K562 (cell line): ENCODE measurements at regions not wholly inside any gene's neighbourhood (a gene's known extent, or its start where the extent isn't known, plus 50 kb on each side); places are given as distances from the start of the nearest gene placed in this dataset.

ENCODE experiments used
- ATAC-seq: fragments of 200-7000 bp; cut with Tn5 transposase; 3 replicates; pipeline ENCODE4 v1.9.1; 2020; ENCODE audit warnings: moderate library complexity
- BruUV-seq: library from RNA; stranded (reverse); fragments of 400-500 nt; replicated peaks from 2 replicates; lab custom pipeline; 2021; lab: Mats Ljungman, UMichigan
- CTCF ChIA-PET: fragments of 300-600 bp; formaldehyde crosslinking; extraction: SDS; loops from one replicate; lab custom pipeline; 2021; ENCODE audit warnings: low intra/inter-chr PET ratio; lab: Yijun Ruan, JAX
- POLR2A ChIA-PET: fragments of 300-600, 350-650 bp; sonication (Branson Sonifier 250); formaldehyde crosslinking; extraction: SDS; loops from one replicate; lab custom pipeline; 2021; ENCODE audit warnings: antibody characterized with exemption, inconsistent platforms; lab: Yijun Ruan, JAX
- DNase-seq, 4 experiments: peaks; one replicate each; pipeline versions ENCODE4 v3.0.0 to v3.0.0-alpha.2; 2011 to 2018; ENCODE audit warnings: low spot score in 3 of 4, mixed read lengths in 3 of 4; ENCODE audit errors: extremely low read depth in 1 of 4
- FAIRE-seq: peaks from 2 replicates; lab custom pipeline; 2011; peaks lifted over from hg19 to GRCh38; lab: Jason Lieb, UNC
- H2AFZ ChIP-seq: 2 replicates; pipeline ENCODE4 v1.6.0; 2011; ENCODE audit warnings: low read depth, low read length, control low read depth, inconsistent platforms
- H3K27ac ChIP-seq: fragments of 200-600 bp; 3 replicates; pipeline ENCODE4 v1.8.0; 2011; ENCODE audit warnings: low read depth, mild to moderate bottlenecking, control low read depth, inconsistent platforms, low read length, moderate library complexity, mixed read lengths; ENCODE audit errors: extremely low read depth
- H3K27me3 ChIP-seq, 2 experiments: fragments of 300-600 bp in 1 of 2; 2 replicates in 1 of 2; 3 replicates in 1 of 2; pipeline versions ENCODE4 v1.6.0 to v1.8.0; 2011; ENCODE audit warnings: inconsistent platforms in 2 of 2, low read length in 2 of 2, mild to moderate bottlenecking in 1 of 2, mixed read lengths in 1 of 2, moderate library complexity in 1 of 2; ENCODE audit not compliant: control insufficient read depth in 2 of 2, insufficient read depth in 2 of 2
- H3K36me3 ChIP-seq: fragments of 300-600 bp; 3 replicates; pipeline ENCODE4 v1.8.0; 2011; ENCODE audit warnings: mild to moderate bottlenecking, low read length, inconsistent platforms; ENCODE audit not compliant: control insufficient read depth, insufficient read depth
- H3K4me1 ChIP-seq, 2 experiments: fragments of 200-600 bp in 1 of 2; replicated peaks in 1 of 2; 2 replicates in 1 of 2; 3 replicates in 1 of 2; pipeline versions ENCODE4 v1.5.1 to v1.8.0; 2011; ENCODE audit warnings: inconsistent platforms in 2 of 2, low read length in 2 of 2, mild to moderate bottlenecking in 1 of 2, mixed read lengths in 1 of 2, moderate library complexity in 1 of 2; ENCODE audit not compliant: control insufficient read depth in 2 of 2, insufficient read depth in 2 of 2
- H3K4me2 ChIP-seq: 2 replicates; pipeline ENCODE4 v1.6.1; 2011; ENCODE audit warnings: low read length, control low read depth, inconsistent platforms, mixed read lengths; ENCODE audit not compliant: insufficient read depth
- H3K4me3 ChIP-seq: fragments of 200-600 bp; sonication (generic), shearing (Covaris generic); 2 replicates; pipeline ENCODE4 v1.5.1; 2016; ENCODE audit warnings: control low read depth, inconsistent platforms
- H3K79me2 ChIP-seq: fragments of 200-600 bp; 3 replicates; pipeline ENCODE4 v1.8.0; 2011; ENCODE audit warnings: low read length, inconsistent platforms; ENCODE audit not compliant: control insufficient read depth, insufficient read depth
- H3K9ac ChIP-seq, 2 experiments: 2 replicates each; pipeline versions ENCODE4 v1.6.0 to v1.6.1; 2011; ENCODE audit warnings: low read depth in 2 of 2, low read length in 2 of 2, control low read depth in 1 of 2, inconsistent platforms in 1 of 2, mild to moderate bottlenecking in 1 of 2, mixed read lengths in 1 of 2; ENCODE audit not compliant: insufficient read depth in 1 of 2
- H3K9me1 ChIP-seq: one replicate; pipeline ENCODE4 v1.6.0; 2011; ENCODE audit warnings: inconsistent platforms, mild to moderate bottlenecking, low read length, moderate library complexity; ENCODE audit not compliant: control insufficient read depth, insufficient read depth
- H3K9me3 ChIP-seq: replicated peaks from 2 replicates; pipeline ENCODE4 v1.5.1; 2011; ENCODE audit warnings: low read depth, low read length, inconsistent platforms; ENCODE audit not compliant: control insufficient read depth, insufficient read depth
- H4K20me1 ChIP-seq: replicated peaks from 2 replicates; pipeline ENCODE4 v1.6.1; 2011; ENCODE audit warnings: low read length, inconsistent platforms, mixed read lengths; ENCODE audit not compliant: control insufficient read depth, insufficient read depth
- AFF4 ChIP-seq: sonication (generic); formaldehyde crosslinking; IDR thresholded peaks from 2 replicates; pipeline ENCODE4 v1.8.0; 2023; ENCODE audit warnings: mild to moderate bottlenecking, missing genetic modification reagents
- ATF4 ChIP-seq: fragments of 450-650 bp; formaldehyde crosslinking; IDR thresholded peaks from 2 replicates; pipeline ENCODE4 v1.4.0; 2022; ENCODE audit warnings: mild to moderate bottlenecking, moderate library complexity
- BDP1 ChIP-seq: IDR thresholded peaks from 3 replicates; pipeline ENCODE4 v1.6.1; 2011; ENCODE audit not compliant: insufficient read length, insufficient read depth
- MCM2 ChIP-seq: fragments of 450-650 bp; IDR thresholded peaks from 2 replicates; pipeline ENCODE4 v1.6.1; 2017; ENCODE audit warnings: low read depth, mild to moderate bottlenecking
- MXI1 ChIP-seq: IDR thresholded peaks from 2 replicates; pipeline ENCODE4 v1.6.1; 2011; ENCODE audit warnings: low read depth, mild to moderate bottlenecking, improper control_type of control experiment, low read length
- SNRNP70 ChIP-seq: fragments of 200-400 bp; formaldehyde crosslinking; optimal IDR thresholded peaks from 2 replicates; pipeline ENCODE3; 2017; ENCODE audit warnings: low read depth, low read length
- ZNF655 ChIP-seq: fragments of 250-450 bp; sonication (Bioruptor Pico); IDR thresholded peaks from 2 replicates; pipeline ENCODE4 v1.5.0; 2021
- WGBS: fragments of 100-300 bp; shearing (Covaris generic); methylation state at CpG from one replicate; pipeline ENCODE4 v1.1.6; 2016; ENCODE audit warnings: low coverage, mixed read lengths; ENCODE audit not compliant: insufficient coverage; ENCODE audit errors: missing lambda C conversion rate; 5-methylcytosine and 5-hydroxymethylcytosine counted together
- in situ Hi-C: fragments of 300-500 bp; cut with MboI; formaldehyde crosslinking; loops from 4 replicates; pipeline ENCODE4 v1.15.0; 2018; ENCODE audit warnings: inconsistent platforms, mixed read lengths
- intact Hi-C: fragments of 100-400 bp; cut with micrococcal nuclease; formaldehyde crosslinking; loops from 2 replicates; pipeline ENCODE4 v1.14.2; 2022

GRCh38 chr3:72567474-72567873 lies 280.8 kb downstream of the SHQ1 start:
- DNase-seq (no peak), FAIRE-seq (no peak), ATAC-seq (no peak)
- in situ Hi-C loops (no loop called here), intact Hi-C loops (no loop called here)
- no peaks in the 10 kb centered on the region for H3K36me3 ChIP-seq
- 36% methylated on average over 4 of the region's 4 CpGs for WGBS
- no peak overlapping the region for H2AFZ ChIP-seq
- no peaks in the 10 kb centered on the region for H3K27me3 ChIP-seq
- no peaks in the 10 kb centered on the region for H3K79me2 ChIP-seq
- no peaks in the 10 kb centered on the region for H4K20me1 ChIP-seq
- ChIA-PET POLR2A (interaction anchor here (0.6 kb wide), 1 partner anchor 10 kb away, joined by 5 read pairs; no protein-coding TSS in a partner anchor), CTCF (no interaction called here)
- H3K9me3 ChIP-seq: no peaks in the 10 kb centered on the region
- no TSS peak for BruUV-seq
- H3K4me3 ChIP-seq: no peak overlapping the region
- no peaks in the 10 kb centered on the region for H3K4me1 ChIP-seq
- no peak overlapping the region for H3K27ac ChIP-seq
- H3K4me2 ChIP-seq: no peak overlapping the region
- H3K9me1 ChIP-seq: no peaks in the 10 kb centered on the region
- TF ChIP-seq BDP1: no peak
- no peak for TF ChIP-seq ZNF655 (CRISPR knock-in tag)
- no peak for TF ChIP-seq MXI1
- TF ChIP-seq AFF4: no peak
- TF ChIP-seq MCM2: no peak
- TF ChIP-seq ATF4: no peak
- no peak for TF ChIP-seq SNRNP70
- H3K9ac ChIP-seq: no peak overlapping the region
